ENCODE measurements at regions not wholly inside any gene's neighbourhood (a gene's known extent, or its start where the extent isn't known, plus 50 kb on each side); places are given as distances from the start of the nearest gene placed in this dataset.

- no peak for TF ChIP-seq POU6F1 (CRISPR knock-in tag; IDR thresholded peaks at IDR 0.05; ENCODE audit: borderline replicate concordance, low read depth)
- no peak for TF ChIP-seq TCF4 (CRISPR knock-in tag; IDR thresholded peaks at IDR 0.05; ENCODE audit: borderline replicate concordance)
- no peak for TF ChIP-seq PATZ1 (CRISPR knock-in tag; IDR thresholded peaks at IDR 0.05; ENCODE audit: borderline replicate concordance)
- TF ChIP-seq ARNTL (CRISPR knock-in tag; IDR thresholded peaks at IDR 0.05; ENCODE audit: borderline replicate concordance, low read depth): no peak
Observed at GRCh38 chr6:25142506-25142905, 136.7 kb upstream of the CARMIL1 start.

Measured in SK-N-SH treated with all-trans-retinoic acid at 6 μM for 48 hours (cell line).